ENCODE measurements at regions not wholly inside any gene's neighbourhood (a gene's known extent, or its start where the extent isn't known, plus 50 kb on each side); places are given as distances from the start of the nearest gene placed in this dataset.

DNA sequence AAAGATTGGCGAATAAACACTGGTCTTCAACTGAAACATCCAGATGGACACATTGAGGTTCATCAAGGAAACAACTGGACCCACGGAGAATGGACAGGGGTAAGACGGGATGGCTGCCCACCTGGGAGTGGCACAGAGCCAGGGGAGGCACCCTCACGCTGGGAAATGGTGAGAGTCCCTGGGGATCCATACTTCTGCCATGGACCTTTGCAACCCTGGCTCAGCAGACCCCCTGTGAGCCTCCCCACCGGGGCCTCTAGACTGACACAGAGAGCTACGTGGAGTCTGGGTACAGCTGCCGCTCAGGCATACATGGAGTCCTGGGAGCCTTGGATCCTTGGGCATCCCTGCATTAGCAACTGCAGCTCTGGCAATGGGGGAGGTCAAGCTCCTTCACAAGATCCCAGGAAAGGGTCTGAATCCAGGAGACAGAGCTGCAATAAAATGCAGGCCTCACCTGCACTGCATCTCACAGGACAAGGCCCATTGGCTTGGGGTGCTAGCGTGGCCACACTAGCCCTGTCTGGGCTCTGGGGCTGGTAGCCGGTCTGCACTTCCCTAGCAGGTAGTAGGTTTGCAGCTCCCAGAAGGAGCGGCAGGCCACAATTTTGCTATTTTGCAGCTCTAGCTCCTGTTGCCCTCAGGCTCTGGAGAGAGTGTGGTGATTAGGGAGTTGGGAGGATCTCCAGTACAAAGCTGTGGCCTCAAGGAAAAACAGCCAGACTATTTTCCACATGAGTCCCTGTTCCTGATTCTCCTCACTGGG is 496.4 kb upstream of the LRRC4C start:
- Histone ChIP-seq H3K9me3 (ENCODE audit: severe bottlenecking) (no peaks in the 10 kb centered on the region), H3K27me3 (ENCODE audit: insufficient read depth, low read depth, severe bottlenecking) (peaks cover 22% of the 10 kb centered on the region), H3K36me3 (no peaks in the 10 kb centered on the region), H3K4me3 (ENCODE audit: low read depth, low read length) (no peak overlapping the region), H3K27ac (no peak overlapping the region)
- no peak for DNase-seq
- TF ChIP-seq, protein P1, sequence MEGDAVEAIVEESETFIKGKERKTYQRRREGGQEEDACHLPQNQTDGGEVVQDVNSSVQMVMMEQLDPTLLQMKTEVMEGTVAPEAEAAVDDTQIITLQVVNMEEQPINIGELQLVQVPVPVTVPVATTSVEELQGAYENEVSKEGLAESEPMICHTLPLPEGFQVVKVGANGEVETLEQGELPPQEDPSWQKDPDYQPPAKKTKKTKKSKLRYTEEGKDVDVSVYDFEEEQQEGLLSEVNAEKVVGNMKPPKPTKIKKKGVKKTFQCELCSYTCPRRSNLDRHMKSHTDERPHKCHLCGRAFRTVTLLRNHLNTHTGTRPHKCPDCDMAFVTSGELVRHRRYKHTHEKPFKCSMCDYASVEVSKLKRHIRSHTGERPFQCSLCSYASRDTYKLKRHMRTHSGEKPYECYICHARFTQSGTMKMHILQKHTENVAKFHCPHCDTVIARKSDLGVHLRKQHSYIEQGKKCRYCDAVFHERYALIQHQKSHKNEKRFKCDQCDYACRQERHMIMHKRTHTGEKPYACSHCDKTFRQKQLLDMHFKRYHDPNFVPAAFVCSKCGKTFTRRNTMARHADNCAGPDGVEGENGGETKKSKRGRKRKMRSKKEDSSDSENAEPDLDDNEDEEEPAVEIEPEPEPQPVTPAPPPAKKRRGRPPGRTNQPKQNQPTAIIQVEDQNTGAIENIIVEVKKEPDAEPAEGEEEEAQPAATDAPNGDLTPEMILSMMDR (IDR thresholded peaks at IDR 0.05; ENCODE audit: low read depth, low read length): no peak

DNA sequence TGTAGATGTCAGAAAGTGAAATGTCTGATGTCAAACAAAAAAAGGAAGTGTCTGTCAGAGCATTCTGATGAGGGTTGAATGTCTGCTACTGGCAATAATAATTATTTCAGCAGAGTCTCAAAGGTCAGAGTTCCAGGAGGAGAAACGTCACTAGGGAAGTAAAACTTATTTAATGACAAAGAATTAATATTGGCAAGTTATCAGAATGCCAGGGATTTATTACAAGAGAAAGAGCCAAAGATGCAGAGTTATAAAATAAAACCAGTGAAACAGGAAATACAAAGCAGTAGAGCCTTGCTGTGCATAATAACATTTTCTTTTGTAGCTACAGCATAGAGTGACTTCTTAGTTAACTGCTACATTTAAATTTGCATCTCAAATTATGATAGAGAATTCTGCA is 504.0 kb upstream of the LRRC4C start:
- no peak overlapping the region for H3K4me3 ChIP-seq (ENCODE audit: low read depth, low read length)
- H3K27me3 ChIP-seq (ENCODE audit: insufficient read depth, low read depth, severe bottlenecking): peaks cover 4% of the 10 kb centered on the region
- DNase-seq: no peak
- TF ChIP-seq, protein P1 (IDR thresholded peaks at IDR 0.05; ENCODE audit: low read depth, low read length): no peak
- no peak overlapping the region for H3K27ac ChIP-seq
- no peaks in the 10 kb centered on the region for H3K9me3 ChIP-seq (ENCODE audit: severe bottlenecking)
- no peaks in the 10 kb centered on the region for H3K36me3 ChIP-seq

DNA sequence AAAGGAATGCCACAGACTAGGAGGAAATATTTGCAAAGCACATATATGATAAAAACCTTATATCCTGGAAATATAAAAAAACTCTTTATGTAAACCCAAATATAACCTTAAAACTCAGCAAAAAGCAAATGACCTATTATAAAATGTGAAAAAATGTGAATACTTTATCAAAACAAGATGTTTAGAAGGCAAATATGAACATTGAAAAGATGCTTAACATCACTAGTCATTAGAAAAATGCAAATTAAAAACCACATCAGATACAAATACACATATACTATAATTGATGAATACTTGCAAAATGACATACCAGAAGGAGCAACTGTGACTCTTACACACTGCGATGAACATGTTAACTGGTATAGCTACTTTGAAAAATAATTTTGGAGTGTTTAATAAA is 511.2 kb upstream of the LRRC4C start:
- DNase-seq: no peak
- H3K27me3 ChIP-seq (ENCODE audit: insufficient read depth, low read depth, severe bottlenecking): peaks cover 10% of the 10 kb centered on the region
- H3K9me3 ChIP-seq (ENCODE audit: severe bottlenecking): no peaks in the 10 kb centered on the region
- H3K4me3 ChIP-seq (ENCODE audit: low read depth, low read length): no peak overlapping the region
- H3K27ac ChIP-seq: no peak overlapping the region
- TF ChIP-seq, protein P1 (IDR thresholded peaks at IDR 0.05; ENCODE audit: low read depth, low read length): no peak
- H3K36me3 ChIP-seq: no peaks in the 10 kb centered on the region

DNA sequence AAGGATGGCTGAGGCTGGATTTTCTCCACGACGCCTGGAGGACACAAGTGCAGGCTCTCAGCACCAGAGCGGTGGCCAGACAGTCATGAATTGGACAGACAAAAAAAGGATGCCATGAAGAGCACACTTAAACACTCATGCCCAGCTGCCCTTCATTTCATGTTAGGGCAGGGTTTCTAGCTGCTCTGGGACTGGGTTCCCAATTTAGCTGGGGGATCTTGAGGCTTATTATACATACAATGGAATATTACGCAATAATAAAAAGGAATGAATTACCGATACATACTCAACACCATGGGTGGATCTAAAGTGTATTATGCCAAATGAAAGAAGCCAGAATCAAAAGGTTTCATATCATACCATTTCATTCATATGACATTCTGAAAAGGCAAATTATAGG is 512.1 kb upstream of the LRRC4C start:
- no peak overlapping the region for H3K4me3 ChIP-seq (ENCODE audit: low read depth, low read length)
- H3K27ac ChIP-seq: no peak overlapping the region
- no peaks in the 10 kb centered on the region for H3K36me3 ChIP-seq
- H3K27me3 ChIP-seq (ENCODE audit: insufficient read depth, low read depth, severe bottlenecking): peaks cover 10% of the 10 kb centered on the region
- no peak for DNase-seq
- TF ChIP-seq, protein P1 (IDR thresholded peaks at IDR 0.05; ENCODE audit: low read depth, low read length): no peak
- H3K9me3 ChIP-seq (ENCODE audit: severe bottlenecking): no peaks in the 10 kb centered on the region

DNA sequence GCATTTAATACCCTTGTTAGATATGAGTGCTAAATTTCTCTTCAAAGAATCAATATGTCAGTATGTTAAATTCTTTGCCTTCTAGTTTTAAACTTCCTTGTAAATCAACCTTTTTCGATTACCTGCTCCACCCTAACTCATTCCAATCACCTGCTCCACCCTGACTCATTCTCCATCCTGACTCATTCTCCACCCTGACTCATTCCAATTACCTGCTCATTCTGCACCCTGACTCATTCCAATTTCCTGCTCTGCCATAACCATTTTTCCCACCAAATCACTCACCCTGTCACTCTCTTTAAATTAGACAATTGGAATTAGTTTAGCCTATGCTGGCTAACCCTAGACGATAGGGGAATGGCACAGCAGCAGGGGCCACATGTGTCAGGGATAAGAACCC is 519.5 kb upstream of the LRRC4C start:
- Histone ChIP-seq H3K27ac (no peak overlapping the region), H3K9me3 (ENCODE audit: severe bottlenecking) (no peaks in the 10 kb centered on the region), H3K36me3 (no peaks in the 10 kb centered on the region), H3K27me3 (ENCODE audit: insufficient read depth, low read depth, severe bottlenecking) (peaks cover 13% of the 10 kb centered on the region), H3K4me3 (ENCODE audit: low read depth, low read length) (no peak overlapping the region)
- DNase-seq: no peak
- TF ChIP-seq, protein P1 (IDR thresholded peaks at IDR 0.05; ENCODE audit: low read depth, low read length): no peak

DNA sequence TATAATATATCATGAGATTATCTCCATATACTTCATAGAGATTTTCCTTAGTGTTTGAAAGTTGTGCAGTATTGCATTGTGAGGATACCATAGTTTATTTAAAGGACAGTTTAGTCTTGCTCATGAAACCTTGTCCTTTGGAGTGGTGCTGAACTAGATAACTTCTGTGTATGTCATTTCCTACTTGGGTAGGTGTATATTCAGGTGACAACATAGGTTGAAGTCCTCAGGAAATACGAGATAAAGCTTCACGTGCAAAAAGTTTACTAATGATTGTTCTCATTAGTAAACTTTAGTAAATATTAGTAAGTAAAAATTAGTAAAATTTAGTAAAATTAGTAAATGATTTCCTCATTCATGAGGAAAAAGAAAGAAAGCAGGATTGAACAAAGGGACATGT is 521.3 kb upstream of the LRRC4C start:
- no peak overlapping the region for H3K27ac ChIP-seq
- TF ChIP-seq, protein P1 (IDR thresholded peaks at IDR 0.05; ENCODE audit: low read depth, low read length): no peak
- no peaks in the 10 kb centered on the region for H3K36me3 ChIP-seq
- peaks cover 16% of the 10 kb centered on the region for H3K27me3 ChIP-seq (ENCODE audit: insufficient read depth, low read depth, severe bottlenecking)
- H3K4me3 ChIP-seq (ENCODE audit: low read depth, low read length): no peak overlapping the region
- DNase-seq: no peak
- no peaks in the 10 kb centered on the region for H3K9me3 ChIP-seq (ENCODE audit: severe bottlenecking)
